ENCODE measurements at regions not wholly inside any gene's neighbourhood (a gene's known extent, or its start where the extent isn't known, plus 50 kb on each side); places are given as distances from the start of the nearest gene placed in this dataset.

DNA sequence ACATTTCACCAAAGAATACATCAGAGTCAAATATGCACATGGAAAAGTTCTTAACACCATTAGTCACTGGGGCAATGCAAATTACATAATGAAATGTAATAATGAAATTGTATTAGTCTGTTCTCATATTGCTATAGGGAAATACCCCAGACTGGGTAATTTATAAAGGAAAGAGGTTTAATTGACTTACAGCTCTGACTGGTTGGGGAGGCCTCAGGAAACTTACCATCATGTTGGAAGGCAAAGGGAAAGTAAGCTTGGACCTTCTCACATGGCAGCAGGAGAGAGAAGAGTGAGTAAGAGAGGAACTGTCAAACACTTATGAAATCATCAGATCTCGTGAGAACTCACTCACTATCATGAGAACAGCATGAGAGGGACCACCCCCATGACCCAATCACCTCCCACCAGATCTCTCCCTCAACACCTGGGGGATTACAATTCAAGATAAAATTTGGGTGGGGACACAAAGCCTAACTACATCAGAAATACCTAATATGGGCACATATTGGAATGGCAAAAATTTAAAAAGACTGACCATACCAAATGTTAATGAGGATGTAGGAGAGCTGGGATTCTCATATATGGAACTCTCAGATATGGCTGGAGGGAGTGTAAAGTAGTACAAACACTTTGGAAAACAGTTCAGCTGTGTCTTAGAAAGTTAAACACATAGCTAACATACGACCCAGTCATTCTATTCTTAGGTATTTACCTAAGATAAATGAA is 65.1 kb upstream of the CD44 start (continued):
- TF ChIP-seq, protein P1, sequence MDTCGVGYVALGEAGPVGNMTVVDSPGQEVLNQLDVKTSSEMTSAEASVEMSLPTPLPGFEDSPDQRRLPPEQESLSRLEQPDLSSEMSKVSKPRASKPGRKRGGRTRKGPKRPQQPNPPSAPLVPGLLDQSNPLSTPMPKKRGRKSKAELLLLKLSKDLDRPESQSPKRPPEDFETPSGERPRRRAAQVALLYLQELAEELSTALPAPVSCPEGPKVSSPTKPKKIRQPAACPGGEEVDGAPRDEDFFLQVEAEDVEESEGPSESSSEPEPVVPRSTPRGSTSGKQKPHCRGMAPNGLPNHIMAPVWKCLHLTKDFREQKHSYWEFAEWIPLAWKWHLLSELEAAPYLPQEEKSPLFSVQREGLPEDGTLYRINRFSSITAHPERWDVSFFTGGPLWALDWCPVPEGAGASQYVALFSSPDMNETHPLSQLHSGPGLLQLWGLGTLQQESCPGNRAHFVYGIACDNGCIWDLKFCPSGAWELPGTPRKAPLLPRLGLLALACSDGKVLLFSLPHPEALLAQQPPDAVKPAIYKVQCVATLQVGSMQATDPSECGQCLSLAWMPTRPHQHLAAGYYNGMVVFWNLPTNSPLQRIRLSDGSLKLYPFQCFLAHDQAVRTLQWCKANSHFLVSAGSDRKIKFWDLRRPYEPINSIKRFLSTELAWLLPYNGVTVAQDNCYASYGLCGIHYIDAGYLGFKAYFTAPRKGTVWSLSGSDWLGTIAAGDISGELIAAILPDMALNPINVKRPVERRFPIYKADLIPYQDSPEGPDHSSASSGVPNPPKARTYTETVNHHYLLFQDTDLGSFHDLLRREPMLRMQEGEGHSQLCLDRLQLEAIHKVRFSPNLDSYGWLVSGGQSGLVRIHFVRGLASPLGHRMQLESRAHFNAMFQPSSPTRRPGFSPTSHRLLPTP (IDR thresholded peaks at IDR 0.05; ENCODE audit: borderline replicate concordance, extremely low read depth, insufficient read length) = no peak
- peak in 1 of 2 experiments; percentile 91; a peak in 2 of 4 replicates for TF ChIP-seq SRF (CRISPR knock-in tag; IDR thresholded peaks at IDR 0.05)
- no peak for TF ChIP-seq ZNF121 (CRISPR knock-in tag; conservative IDR thresholded peaks at IDR 0.05)
- no peak for TF ChIP-seq HNRNPH1 (optimal IDR thresholded peaks at IDR 0.05; ENCODE audit: low read depth, low read length)
- TF ChIP-seq TAL1 (IDR thresholded peaks at IDR 0.05) = peak; percentile 76
- TF ChIP-seq LEF1 (IDR thresholded peaks at IDR 0.05) = no peak
- TF ChIP-seq, protein P2, sequence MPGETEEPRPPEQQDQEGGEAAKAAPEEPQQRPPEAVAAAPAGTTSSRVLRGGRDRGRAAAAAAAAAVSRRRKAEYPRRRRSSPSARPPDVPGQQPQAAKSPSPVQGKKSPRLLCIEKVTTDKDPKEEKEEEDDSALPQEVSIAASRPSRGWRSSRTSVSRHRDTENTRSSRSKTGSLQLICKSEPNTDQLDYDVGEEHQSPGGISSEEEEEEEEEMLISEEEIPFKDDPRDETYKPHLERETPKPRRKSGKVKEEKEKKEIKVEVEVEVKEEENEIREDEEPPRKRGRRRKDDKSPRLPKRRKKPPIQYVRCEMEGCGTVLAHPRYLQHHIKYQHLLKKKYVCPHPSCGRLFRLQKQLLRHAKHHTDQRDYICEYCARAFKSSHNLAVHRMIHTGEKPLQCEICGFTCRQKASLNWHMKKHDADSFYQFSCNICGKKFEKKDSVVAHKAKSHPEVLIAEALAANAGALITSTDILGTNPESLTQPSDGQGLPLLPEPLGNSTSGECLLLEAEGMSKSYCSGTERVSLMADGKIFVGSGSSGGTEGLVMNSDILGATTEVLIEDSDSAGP (CRISPR knock-in tag; IDR thresholded peaks at IDR 0.05) = no peak
- TF ChIP-seq RBM15 (IDR thresholded peaks at IDR 0.05; ENCODE audit: insufficient read depth, low read length) = no peak
- TF ChIP-seq TRIM24 (IDR thresholded peaks at IDR 0.05) = 0 out of 4 replicates have a peak, but pooled peaks have one; percentile 10 to 42
- no peak for TF ChIP-seq ZNF699 (CRISPR knock-in tag; IDR thresholded peaks at IDR 0.05; ENCODE audit: insufficient replicate concordance)
- TF ChIP-seq ZNF561 (CRISPR knock-in tag; conservative IDR thresholded peaks at IDR 0.05) = no peak
- no peak for TF ChIP-seq RB1 (IDR thresholded peaks at IDR 0.05; ENCODE audit: low read depth)
- peak; percentile 60 for TF ChIP-seq FOSL1 (tag; conservative IDR thresholded peaks at IDR 0.05)
- TF ChIP-seq KDM1A (IDR thresholded peaks at IDR 0.05) = no peak
- TF ChIP-seq, protein P3, sequence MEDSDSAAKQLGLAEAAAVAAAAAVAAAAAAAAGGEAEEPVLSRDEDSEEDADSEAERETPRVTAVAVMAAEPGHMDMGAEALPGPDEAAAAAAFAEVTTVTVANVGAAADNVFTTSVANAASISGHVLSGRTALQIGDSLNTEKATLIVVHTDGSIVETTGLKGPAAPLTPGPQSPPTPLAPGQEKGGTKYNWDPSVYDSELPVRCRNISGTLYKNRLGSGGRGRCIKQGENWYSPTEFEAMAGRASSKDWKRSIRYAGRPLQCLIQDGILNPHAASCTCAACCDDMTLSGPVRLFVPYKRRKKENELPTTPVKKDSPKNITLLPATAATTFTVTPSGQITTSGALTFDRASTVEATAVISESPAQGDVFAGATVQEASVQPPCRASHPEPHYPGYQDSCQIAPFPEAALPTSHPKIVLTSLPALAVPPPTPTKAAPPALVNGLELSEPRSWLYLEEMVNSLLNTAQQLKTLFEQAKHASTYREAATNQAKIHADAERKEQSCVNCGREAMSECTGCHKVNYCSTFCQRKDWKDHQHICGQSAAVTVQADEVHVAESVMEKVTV (CRISPR knock-in tag; IDR thresholded peaks at IDR 0.05) = no peak
- TF ChIP-seq, protein P4, sequence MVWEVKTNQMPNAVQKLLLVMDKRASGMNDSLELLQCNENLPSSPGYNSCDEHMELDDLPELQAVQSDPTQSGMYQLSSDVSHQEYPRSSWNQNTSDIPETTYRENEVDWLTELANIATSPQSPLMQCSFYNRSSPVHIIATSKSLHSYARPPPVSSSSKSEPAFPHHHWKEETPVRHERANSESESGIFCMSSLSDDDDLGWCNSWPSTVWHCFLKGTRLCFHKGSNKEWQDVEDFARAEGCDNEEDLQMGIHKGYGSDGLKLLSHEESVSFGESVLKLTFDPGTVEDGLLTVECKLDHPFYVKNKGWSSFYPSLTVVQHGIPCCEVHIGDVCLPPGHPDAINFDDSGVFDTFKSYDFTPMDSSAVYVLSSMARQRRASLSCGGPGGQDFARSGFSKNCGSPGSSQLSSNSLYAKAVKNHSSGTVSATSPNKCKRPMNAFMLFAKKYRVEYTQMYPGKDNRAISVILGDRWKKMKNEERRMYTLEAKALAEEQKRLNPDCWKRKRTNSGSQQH (CRISPR knock-in tag; IDR thresholded peaks at IDR 0.05) = no peak
- peak; percentile 85 for TF ChIP-seq CHD2 (IDR thresholded peaks at IDR 0.05; ENCODE audit: low read depth, low read length)
- TF ChIP-seq KAT8 (IDR thresholded peaks at IDR 0.05; ENCODE audit: low read depth) = no peak
- no peak for TF ChIP-seq MTF1 (CRISPR knock-in tag; IDR thresholded peaks at IDR 0.05; ENCODE audit: borderline replicate concordance)
- TF ChIP-seq, protein P5, sequence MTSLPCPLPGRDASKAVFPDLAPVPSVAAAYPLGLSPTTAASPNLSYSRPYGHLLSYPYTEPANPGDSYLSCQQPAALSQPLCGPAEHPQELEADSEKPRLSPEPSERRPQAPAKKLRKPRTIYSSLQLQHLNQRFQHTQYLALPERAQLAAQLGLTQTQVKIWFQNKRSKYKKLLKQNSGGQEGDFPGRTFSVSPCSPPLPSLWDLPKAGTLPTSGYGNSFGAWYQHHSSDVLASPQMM (CRISPR knock-in tag; IDR thresholded peaks at IDR 0.05) = no peak
- TF ChIP-seq ARID1B (IDR thresholded peaks at IDR 0.05) = peak; percentile 48; the same call in 1 of the 2 replicates
- peak; percentile 61 for TF ChIP-seq CBFA2T3 (IDR thresholded peaks at IDR 0.05)
